ENCODE measurements at regions not wholly inside any gene's neighbourhood (a gene's known extent, or its start where the extent isn't known, plus 50 kb on each side); places are given as distances from the start of the nearest gene placed in this dataset.

GRCh38 chr5:2263763-2264162 is 381.0 kb upstream of the IRX4 start:
- DNase-seq (ENCODE audit: low spot score), result no peak
- Histone ChIP-seq H3K36me3 (no peaks in the 10 kb centered on the region), H3K27ac (no peak overlapping the region), H3K27me3 (replicated peaks; ENCODE audit: insufficient read depth) (no peaks in the 10 kb centered on the region), H3K4me1 (ENCODE audit: control insufficient read depth in 1 of 2, low read depth in 2 of 2) (no peaks in the 10 kb centered on the region), H3K9me3 (no peaks in the 10 kb centered on the region), H3K4me3 (no peak overlapping the region)
- ATAC-seq (ENCODE audit: insufficient number of reproducible peaks, low FRiP score, low read depth), result no peak
- TF ChIP-seq CTCF (IDR thresholded peaks at IDR 0.05), result no peak

- no peak for DNase-seq (ENCODE audit: low spot score)
- no peaks in the 10 kb centered on the region for H3K9me3 ChIP-seq
- no peaks in the 10 kb centered on the region for H3K27me3 ChIP-seq (replicated peaks; ENCODE audit: insufficient read depth)
Measured at GRCh38 chr5:2262620-2263019, 379.9 kb upstream of the IRX4 start.

GRCh38 chr5:2261004-2261703 is 378.4 kb upstream of the IRX4 start:
- no peaks in the 10 kb centered on the region for H3K27me3 ChIP-seq (replicated peaks; ENCODE audit: insufficient read depth)
- H3K36me3 ChIP-seq, result no peaks in the 10 kb centered on the region
- ATAC-seq (ENCODE audit: insufficient number of reproducible peaks, low FRiP score, low read depth) (no peak), DNase-seq (ENCODE audit: low spot score) (no peak)
- no peak overlapping the region for H3K4me3 ChIP-seq
- no peak overlapping the region for H3K27ac ChIP-seq
- no peak for TF ChIP-seq CTCF (IDR thresholded peaks at IDR 0.05)
- H3K4me1 ChIP-seq (ENCODE audit: control insufficient read depth in 1 of 2, low read depth in 2 of 2), result no peaks in the 10 kb centered on the region
- H3K9me3 ChIP-seq, result no peaks in the 10 kb centered on the region

More at GRCh38 chr5:2262620-2263019, 379.9 kb upstream of the IRX4 start:
- Histone ChIP-seq H3K4me3 (no peak overlapping the region), H3K4me1 (ENCODE audit: control insufficient read depth in 1 of 2, low read depth in 2 of 2) (no peaks in the 10 kb centered on the region), H3K27ac (no peak overlapping the region), H3K36me3 (no peaks in the 10 kb centered on the region)
- TF ChIP-seq CTCF (IDR thresholded peaks at IDR 0.05), result no peak
- ATAC-seq (ENCODE audit: insufficient number of reproducible peaks, low FRiP score, low read depth), result no peak

- no peak for DNase-seq (ENCODE audit: low spot score)
- no peak for TF ChIP-seq CTCF (IDR thresholded peaks at IDR 0.05)
- no peaks in the 10 kb centered on the region for H3K36me3 ChIP-seq
Measured at GRCh38 chr5:2260211-2261003, 377.7 kb upstream of the IRX4 start.

GRCh38 chr5:2259494-2260107 is 376.9 kb upstream of the IRX4 start:
- no peak for DNase-seq (ENCODE audit: low spot score)
- no peak overlapping the region for H3K27ac ChIP-seq
- H3K4me3 ChIP-seq, result no peak overlapping the region
- H3K4me1 ChIP-seq (ENCODE audit: control insufficient read depth in 1 of 2, low read depth in 2 of 2), result no peaks in the 10 kb centered on the region
- no peak for ATAC-seq (ENCODE audit: insufficient number of reproducible peaks, low FRiP score, low read depth)
- H3K36me3 ChIP-seq, result no peaks in the 10 kb centered on the region
- H3K9me3 ChIP-seq, result no peaks in the 10 kb centered on the region
- TF ChIP-seq CTCF (IDR thresholded peaks at IDR 0.05), result no peak
- H3K27me3 ChIP-seq (replicated peaks; ENCODE audit: insufficient read depth), result no peaks in the 10 kb centered on the region

More at GRCh38 chr5:2260211-2261003, 377.7 kb upstream of the IRX4 start:
- no peaks in the 10 kb centered on the region for H3K4me1 ChIP-seq (ENCODE audit: control insufficient read depth in 1 of 2, low read depth in 2 of 2)
- H3K9me3 ChIP-seq, result no peaks in the 10 kb centered on the region
- H3K27me3 ChIP-seq (replicated peaks; ENCODE audit: insufficient read depth), result no peaks in the 10 kb centered on the region
- H3K4me3 ChIP-seq, result no peak overlapping the region
- no peak overlapping the region for H3K27ac ChIP-seq
- ATAC-seq (ENCODE audit: insufficient number of reproducible peaks, low FRiP score, low read depth), result no peak
